Testis (tissue), 2 donors: ENCODE measurements at regions not wholly inside any gene's neighbourhood (a gene's known extent, or its start where the extent isn't known, plus 50 kb on each side); places are given as distances from the start of the nearest gene placed in this dataset.

Experiments used
- DNase-seq: peaks from one replicate; pipeline ENCODE4 v3.0.0-alpha.2; 2019
- H3K27ac ChIP-seq, 2 donors: fragments of 200-600 bp; sonication (generic); one replicate each; pipeline ENCODE4 v1.5.1; 2019
- H3K27me3 ChIP-seq: fragments of 200-600 bp; sonication (generic); one replicate; pipeline ENCODE4 v1.5.1; 2019
- H3K36me3 ChIP-seq: fragments of 200-600 bp; sonication (generic); one replicate; pipeline ENCODE4 v1.5.1; 2017; ENCODE audit warnings: low read depth; ENCODE audit errors: missing control alignments
- H3K4me1 ChIP-seq: fragments of 200-600 bp; sonication (generic); one replicate; pipeline ENCODE4 v1.5.1; 2019
- H3K4me3 ChIP-seq, 2 donors: fragments of 200-600 bp; sonication (generic); one replicate each; pipeline ENCODE4 v1.5.1; 2017 to 2019
- H3K9me3 ChIP-seq: fragments of 200-600 bp; sonication (generic); one replicate; pipeline ENCODE4 v1.5.1; 2017
- POLR2A ChIP-seq: fragments of 450-650 bp; IDR thresholded peaks from one replicate; pipeline ENCODE4 v1.6.1; 2017; ENCODE audit warnings: antibody characterized with exemption, mild to moderate bottlenecking, moderate library complexity
- WGBS, 2 donors: methylation state at CpG; one replicate each; pipeline ENCODE4 v1.1.5; 2018; 5-methylcytosine and 5-hydroxymethylcytosine counted together
- intact Hi-C: fragments of 100-400 bp; cut with DNase I; formaldehyde crosslinking; loops from one replicate; pipeline ENCODE4 v1.15.1; 2023; ENCODE audit warnings: low total_unique reads
- TF ChIP-seq, protein P1 (sequence below), 3 experiments: fragments of 450-650 bp in 2 of 3; fragments of 200-600 bp in 1 of 3; sonication (generic) in 1 of 3; IDR thresholded peaks; one replicate each; pipeline ENCODE4 v1.5.1; 2016 to 2019; ENCODE audit warnings: antibody characterized with exemption in 3 of 3, mild to moderate bottlenecking in 2 of 3, moderate library complexity in 1 of 3

DNA sequence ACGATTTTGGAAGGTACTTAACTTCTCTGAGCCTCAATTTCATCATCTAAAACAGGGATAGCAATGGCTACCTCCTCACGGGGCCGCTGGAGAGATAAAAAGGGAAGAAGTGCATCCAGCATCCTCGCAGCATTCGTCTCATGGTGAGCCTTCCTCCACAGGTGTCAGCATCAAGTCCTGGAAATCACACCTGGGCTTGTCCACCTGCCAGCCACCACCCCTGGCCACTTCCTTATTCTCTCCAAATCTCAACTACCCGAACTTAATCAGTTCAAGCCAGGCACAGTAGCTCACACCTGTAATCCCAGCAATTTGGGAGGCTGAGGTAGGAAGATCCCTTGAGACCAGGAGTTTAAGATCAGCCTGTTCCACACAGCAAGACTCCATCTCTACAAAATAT is 234.5 kb downstream of the LY86 start:
- H3K27ac ChIP-seq, result no peak overlapping the region
- intact Hi-C loops, result no loop called here
- 80 to 98% methylated on average over 6 of the region's 6 CpGs for WGBS, 2 donors
- no peak overlapping the region for H3K4me3 ChIP-seq
- H3K27me3 ChIP-seq, result no peaks in the 10 kb centered on the region
- no peaks in the 10 kb centered on the region for H3K9me3 ChIP-seq
- TF ChIP-seq, protein P1, sequence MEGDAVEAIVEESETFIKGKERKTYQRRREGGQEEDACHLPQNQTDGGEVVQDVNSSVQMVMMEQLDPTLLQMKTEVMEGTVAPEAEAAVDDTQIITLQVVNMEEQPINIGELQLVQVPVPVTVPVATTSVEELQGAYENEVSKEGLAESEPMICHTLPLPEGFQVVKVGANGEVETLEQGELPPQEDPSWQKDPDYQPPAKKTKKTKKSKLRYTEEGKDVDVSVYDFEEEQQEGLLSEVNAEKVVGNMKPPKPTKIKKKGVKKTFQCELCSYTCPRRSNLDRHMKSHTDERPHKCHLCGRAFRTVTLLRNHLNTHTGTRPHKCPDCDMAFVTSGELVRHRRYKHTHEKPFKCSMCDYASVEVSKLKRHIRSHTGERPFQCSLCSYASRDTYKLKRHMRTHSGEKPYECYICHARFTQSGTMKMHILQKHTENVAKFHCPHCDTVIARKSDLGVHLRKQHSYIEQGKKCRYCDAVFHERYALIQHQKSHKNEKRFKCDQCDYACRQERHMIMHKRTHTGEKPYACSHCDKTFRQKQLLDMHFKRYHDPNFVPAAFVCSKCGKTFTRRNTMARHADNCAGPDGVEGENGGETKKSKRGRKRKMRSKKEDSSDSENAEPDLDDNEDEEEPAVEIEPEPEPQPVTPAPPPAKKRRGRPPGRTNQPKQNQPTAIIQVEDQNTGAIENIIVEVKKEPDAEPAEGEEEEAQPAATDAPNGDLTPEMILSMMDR (IDR thresholded peaks at IDR 0.05), result no peak
- TF ChIP-seq POLR2A, result no peak
- no peak for DNase-seq
- H3K36me3 ChIP-seq, result no peaks in the 10 kb centered on the region
- H3K4me1 ChIP-seq, result no peaks in the 10 kb centered on the region

DNA sequence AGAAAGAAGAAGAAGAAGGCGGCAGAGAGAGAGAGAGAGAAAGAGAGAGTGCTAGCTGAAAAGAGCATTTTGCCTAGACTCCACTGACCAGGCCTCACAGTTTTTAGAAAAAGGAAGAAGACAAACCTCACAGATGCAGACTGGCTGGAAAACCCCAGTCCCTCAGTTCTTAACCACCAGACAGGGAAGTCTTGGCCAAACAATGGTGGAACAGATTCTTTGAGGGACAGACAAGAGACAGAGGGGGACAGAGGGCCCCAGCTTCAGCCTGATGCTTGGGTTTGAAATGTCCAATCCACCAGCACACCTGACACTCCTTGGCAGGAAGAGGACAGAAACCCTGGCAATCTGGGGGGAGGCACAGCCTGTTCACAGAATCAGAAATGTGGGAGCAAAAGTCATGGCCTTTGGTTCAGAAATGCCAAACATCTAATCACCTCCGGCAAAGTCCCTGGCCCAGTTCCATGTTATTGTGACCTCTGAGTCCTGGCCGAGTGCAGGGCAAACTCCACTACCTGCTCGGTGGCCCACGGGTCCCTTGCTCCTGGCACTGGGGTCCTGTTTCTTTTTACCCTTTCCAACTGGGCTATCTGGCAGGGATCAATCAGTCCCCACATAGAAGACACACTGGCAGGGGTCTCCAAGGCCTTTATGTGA is 235.2 kb downstream of the LY86 start:
- Histone ChIP-seq H3K4me3 (no peak overlapping the region), H3K36me3 (no peaks in the 10 kb centered on the region), H3K9me3 (no peaks in the 10 kb centered on the region), H3K27me3 (no peaks in the 10 kb centered on the region), H3K27ac (no peak overlapping the region), H3K4me1 (no peaks in the 10 kb centered on the region)
- TF ChIP-seq, protein P1 (IDR thresholded peaks at IDR 0.05), result no peak
- TF ChIP-seq POLR2A, result no peak
- WGBS, 2 donors, result 74 to 81% methylated on average over 5 of the region's 5 CpGs
- intact Hi-C loops, result no loop called here
- DNase-seq, result no peak

DNA sequence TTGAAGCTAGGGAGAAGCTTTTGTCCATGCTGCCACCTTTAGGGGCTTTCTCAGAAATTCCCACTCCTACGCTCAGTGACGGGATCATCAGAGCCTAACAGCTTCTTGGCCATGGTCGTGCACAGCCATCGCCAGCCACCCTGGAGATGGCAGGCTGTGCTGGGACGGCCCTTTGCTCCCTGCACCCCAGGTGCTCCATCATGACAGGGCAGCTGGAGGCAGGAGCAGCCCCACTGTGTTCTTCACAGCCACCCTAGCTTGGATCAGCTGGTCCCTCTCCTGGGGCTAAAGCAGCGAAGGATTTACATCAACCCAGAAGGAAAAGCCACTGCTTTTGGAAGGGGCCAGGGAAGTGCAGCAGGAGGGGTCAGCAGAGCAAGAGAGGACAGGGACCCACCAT is 235.9 kb downstream of the LY86 start:
- 95 to 100% methylated on average over 1 to 6 of the region's 6 CpGs for WGBS, 2 donors
- TF ChIP-seq, protein P1 (IDR thresholded peaks at IDR 0.05), result no peak
- no peaks in the 10 kb centered on the region for H3K9me3 ChIP-seq
- H3K4me1 ChIP-seq, result no peaks in the 10 kb centered on the region
- H3K27ac ChIP-seq, result no peak overlapping the region
- no peaks in the 10 kb centered on the region for H3K36me3 ChIP-seq
- no peaks in the 10 kb centered on the region for H3K27me3 ChIP-seq
- no peak overlapping the region for H3K4me3 ChIP-seq
- DNase-seq, result no peak
- intact Hi-C loops, result no loop called here

DNA sequence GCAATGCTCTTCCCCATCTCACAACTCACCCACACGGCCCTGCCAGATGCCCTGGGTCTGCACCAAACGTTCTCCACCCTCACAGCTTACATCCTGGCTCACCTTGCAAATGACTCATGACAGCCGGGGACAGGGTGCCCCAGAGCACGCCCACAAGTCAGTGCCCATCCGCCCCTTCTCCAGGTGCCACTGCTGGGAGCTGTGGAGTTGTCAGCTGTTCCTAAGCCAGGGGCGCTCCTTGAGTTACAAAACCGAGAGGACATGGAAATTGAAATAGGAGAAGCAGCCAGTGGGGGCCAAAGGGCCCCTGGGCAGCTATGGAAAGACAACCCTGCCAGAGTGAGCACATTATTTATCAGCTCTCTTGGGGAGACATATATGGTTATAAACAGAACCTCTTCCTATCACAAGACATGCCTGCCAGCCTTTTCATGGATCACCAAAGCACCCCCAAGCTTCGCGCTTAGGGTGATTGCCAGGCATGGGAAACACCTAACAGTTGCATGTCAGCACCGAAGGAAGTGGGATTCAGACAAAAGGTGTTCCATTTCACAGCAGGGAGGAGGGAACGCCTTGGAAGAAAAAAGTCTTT is 236.8 kb downstream of the LY86 start:
- 90% methylated on average over 10 to 11 of the region's 11 CpGs for WGBS, 2 donors
- intact Hi-C loops, result no loop called here
- no peaks in the 10 kb centered on the region for H3K4me1 ChIP-seq
- H3K4me3 ChIP-seq, result no peak overlapping the region
- H3K9me3 ChIP-seq, result no peaks in the 10 kb centered on the region
- no peak for DNase-seq
- H3K36me3 ChIP-seq, result no peaks in the 10 kb centered on the region
- no peaks in the 10 kb centered on the region for H3K27me3 ChIP-seq
- H3K27ac ChIP-seq, result no peak overlapping the region
- TF ChIP-seq, protein P1 (IDR thresholded peaks at IDR 0.05), result no peak
- no peak for TF ChIP-seq POLR2A
